G401.6 (cell line): ENCODE measurements at regions not wholly inside any gene's neighbourhood (a gene's known extent, or its start where the extent isn't known, plus 50 kb on each side); places are given as distances from the start of the nearest gene placed in this dataset.
"Not testable (repeated sequence)": the region's sequence is repeated elsewhere in the genome, so short reads cannot be mapped to it uniquely, and the experiment has no call there.

Source experiments
- FAIRE-seq: peaks from 2 replicates; lab custom pipeline; 2012; peaks lifted over from hg19 to GRCh38; lab: Jason Lieb, UNC

- no peak for FAIRE-seq
Observed at GRCh38 chr13:109315481-109315880, 470.9 kb downstream of the IRS2 start.

DNA sequence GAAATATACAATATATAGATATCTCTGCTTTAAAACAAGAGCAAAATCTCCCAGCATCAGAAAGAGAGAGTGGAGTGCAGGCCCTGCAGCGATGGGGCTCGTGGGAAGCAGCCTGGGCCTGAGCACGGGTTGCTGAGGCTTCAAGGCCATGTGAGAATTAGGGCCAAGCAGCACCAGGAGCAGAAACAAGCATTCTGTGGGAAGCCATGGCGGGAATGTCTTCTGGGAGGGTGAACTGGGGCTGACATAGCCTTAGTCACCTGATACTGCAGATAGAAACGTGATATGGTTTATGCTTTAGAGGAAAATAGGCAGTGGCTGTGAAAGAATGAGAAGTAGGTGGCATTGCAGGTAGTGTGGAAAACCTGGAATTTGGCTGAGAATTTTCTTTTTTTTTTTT lies 472.3 kb downstream of the IRS2 start:
- no peak for FAIRE-seq

- FAIRE-seq: no peak
Observed at GRCh38 chr13:109312399-109312798, 474.0 kb downstream of the IRS2 start.

GRCh38 chr13:109311431-109311976 lies 474.9 kb downstream of the IRS2 start:
- not testable (repeated sequence) for FAIRE-seq

GRCh38 chr13:109309625-109310363 lies 476.6 kb downstream of the IRS2 start:
- no peak for FAIRE-seq

GRCh38 chr13:109307027-109307426 lies 479.4 kb downstream of the IRS2 start:
- no peak for FAIRE-seq

GRCh38 chr13:109301726-109302125 lies 484.7 kb downstream of the IRS2 start:
- no peak for FAIRE-seq

- no peak for FAIRE-seq
Observed at GRCh38 chr13:109301276-109301675, 485.1 kb downstream of the IRS2 start.

GRCh38 chr13:109297628-109298027 lies 488.8 kb downstream of the IRS2 start:
- FAIRE-seq: no peak

- no peak for FAIRE-seq
Observed at GRCh38 chr13:109293166-109293565, 493.2 kb downstream of the IRS2 start.

DNA sequence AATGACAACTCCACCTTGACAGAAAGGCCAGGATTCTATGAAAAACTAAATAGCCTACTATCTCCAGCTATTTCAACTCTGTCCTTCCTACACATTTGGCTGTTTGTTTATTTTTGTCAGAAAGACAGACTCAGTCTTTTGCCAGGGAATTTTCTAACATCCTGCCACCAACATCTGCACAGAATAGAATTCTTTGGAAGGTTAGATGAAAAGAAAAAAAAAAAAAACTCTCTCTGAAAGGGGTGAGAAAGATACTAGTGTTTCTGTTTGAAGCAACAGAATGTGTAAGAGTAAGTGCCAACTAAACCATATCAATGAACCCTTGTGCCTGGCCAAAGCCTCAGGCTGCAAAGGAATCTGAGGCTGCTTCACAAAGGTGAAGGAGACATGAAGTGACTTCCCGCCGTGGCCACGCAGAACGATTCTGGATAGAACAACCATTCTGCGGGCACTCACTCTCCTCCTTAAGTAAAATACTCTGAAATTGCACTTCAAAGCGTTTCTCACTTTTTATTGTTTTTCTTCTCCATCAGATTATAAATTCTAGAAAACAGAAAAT lies 498.2 kb downstream of the IRS2 start:
- FAIRE-seq: no peak

DNA sequence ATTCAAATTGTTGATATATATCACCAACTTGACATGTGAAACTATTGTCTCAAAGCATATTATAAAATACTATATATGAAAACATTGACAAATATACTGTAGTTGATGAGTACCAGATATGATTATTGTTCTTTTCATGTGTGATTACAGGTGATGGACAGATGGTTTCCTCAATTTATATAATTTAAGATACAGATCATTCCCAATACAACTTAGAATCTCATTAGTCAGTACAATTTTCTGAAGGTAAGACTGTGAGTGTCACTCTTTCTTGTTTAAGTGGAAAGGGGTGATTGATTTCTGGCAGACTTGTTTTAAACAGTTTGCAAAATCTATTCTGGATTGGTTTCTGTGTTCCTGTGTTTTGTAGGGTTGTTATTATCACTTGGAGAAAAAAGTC lies 498.8 kb downstream of the IRS2 start:
- FAIRE-seq: no peak

GRCh38 chr13:109285586-109285985 lies 500.8 kb downstream of the IRS2 start:
- no peak for FAIRE-seq

GRCh38 chr13:109281903-109282635 lies 504.3 kb downstream of the IRS2 start:
- no peak for FAIRE-seq

DNA sequence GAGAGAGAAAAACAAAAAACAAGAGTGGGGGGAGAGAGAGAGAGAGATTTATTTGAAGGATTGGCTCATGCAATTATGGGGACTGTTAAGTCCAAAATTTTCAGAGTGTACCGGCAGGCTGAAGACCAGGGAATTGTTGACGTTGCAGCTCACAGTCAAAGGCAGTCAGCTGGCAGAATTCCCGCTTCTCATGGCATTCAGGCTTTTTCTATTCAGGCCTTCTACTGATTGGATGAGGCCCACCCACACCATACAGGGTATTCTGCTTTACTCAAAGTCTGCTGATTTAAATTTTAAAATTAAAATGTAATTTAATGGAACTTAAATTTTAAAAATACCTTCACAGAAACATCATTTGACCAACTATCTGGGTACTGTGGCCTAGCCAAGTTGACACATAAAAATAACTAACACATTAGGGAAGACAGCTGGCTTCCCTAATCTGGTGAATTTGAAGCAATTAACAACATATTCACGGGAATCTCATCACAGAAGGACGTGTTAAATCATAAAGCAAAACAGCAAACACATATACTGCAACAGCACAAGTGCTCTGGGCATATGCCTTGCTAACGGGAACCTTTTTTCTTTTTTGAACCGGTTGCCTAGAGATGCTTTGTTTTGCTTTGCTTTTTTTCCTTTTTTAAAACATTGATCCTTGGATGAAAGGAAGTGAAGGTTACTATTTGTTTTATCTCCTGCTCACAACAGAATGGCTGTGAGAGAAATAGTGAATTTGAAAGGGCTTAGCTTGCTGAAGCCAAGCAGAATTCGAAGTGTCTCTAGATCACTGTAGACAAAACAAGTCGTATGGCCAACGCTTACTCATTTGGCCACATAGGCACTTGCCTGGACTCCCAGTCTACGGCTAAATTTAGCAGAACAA lies 505.1 kb downstream of the IRS2 start:
- FAIRE-seq: no peak

GRCh38 chr13:109276261-109276660 lies 510.1 kb downstream of the IRS2 start:
- FAIRE-seq: no peak

DNA sequence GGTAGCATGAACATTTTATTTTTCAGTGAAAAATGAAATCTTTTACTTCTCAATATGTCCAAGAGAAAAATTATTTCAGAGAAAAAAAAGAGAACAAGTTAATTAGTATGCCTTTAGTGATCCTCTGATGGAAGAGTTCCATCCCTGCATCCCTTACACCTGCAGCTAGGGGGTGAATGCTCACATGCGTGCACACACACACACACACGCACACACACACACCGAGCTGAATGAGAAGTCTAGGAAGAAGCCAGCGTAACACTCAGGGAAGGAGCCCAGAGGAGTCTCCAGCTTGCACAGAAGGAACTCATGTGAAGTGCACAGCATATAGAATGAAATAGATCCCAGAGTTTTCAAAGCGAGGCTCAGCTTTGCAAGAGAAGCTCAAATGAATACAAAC lies 510.5 kb downstream of the IRS2 start:
- no peak for FAIRE-seq

DNA sequence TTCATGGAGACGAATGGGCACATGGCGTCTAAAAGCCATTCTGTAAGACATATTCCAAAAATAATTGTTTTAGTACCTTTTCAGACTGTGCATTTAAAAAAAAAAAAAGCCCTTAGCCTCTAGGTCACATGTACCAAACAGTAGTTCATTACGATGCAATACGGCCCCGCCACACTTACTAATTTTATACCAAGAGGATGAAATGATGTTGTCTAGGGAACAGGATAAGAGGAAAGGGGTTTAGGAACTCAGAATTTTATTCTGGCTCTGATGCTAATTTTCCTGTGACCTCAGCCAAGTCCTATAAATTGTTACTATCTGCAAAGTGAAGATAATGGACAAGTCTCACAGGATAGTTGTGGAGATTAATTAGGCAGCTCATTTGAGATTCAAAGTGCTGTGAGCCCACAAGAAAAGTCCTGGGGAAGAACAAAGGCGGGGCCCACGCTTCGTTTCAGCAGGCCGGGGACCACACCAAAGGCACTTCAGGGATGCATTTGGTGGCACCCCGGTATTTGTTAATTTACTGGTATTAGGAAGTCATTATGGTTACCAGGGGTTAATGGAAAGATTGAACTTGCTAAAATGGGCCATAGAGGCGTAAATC lies 511.1 kb downstream of the IRS2 start:
- no peak for FAIRE-seq

DNA sequence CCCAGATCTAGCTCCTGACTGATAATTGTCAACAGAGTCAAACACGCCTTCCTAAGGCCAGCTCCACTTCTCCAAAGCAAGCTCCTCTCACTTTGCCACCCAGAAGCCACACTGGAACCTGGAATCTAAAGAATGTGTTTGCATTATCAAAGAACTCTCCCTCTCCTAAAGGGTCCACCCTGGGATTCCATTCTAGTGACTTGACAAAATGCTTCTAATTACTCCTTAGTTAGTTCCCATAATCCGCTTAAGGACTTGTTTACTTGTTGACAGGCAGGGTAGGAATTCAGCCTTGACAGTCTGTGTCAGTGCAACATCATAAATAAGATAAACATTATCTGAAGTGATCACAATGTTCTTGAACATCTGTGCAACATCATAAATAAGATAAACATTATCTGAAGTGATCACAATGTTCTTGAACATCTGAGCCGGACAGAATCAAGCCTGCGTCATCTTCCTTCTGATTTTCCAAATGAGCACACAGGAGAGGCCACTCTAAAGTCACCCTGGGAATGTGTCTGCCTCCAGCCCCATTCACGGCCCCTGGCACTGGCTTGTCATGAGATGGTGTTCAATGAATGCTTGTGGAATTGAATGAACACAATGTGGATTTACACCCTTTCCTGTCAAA lies 512.1 kb downstream of the IRS2 start:
- no peak for FAIRE-seq

- no peak for FAIRE-seq
Observed at GRCh38 chr13:109273326-109273751, 513.0 kb downstream of the IRS2 start.

GRCh38 chr13:109272595-109273325 lies 513.6 kb downstream of the IRS2 start:
- FAIRE-seq: no peak
